ENCODE measurements at regions not wholly inside any gene's neighbourhood (a gene's known extent, or its start where the extent isn't known, plus 50 kb on each side); places are given as distances from the start of the nearest gene placed in this dataset.

DNA sequence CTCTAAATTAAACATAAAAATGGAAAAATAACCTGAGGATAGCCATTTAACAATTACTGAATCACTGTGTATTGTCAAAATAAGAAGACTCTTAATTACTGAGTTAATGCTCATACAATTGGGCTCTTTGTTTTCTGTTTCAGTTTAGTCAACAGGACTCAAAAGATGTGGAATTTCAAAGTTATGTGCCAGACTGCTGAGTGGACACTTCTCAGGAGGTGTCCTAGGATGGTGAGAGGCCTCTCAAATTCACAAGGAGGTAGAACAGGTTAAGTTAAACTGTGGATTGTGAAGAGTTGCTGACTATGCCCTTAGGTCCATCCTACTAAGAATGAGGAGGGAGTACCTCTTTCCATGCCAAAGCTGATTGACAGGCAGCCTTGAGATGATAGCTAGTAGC is 157.7 kb upstream of the CHRM2 start:
- Histone ChIP-seq H3K27me3 (ENCODE audit: insufficient read depth, low read length) (no peaks in the 10 kb centered on the region), H3K9me3 (ENCODE audit: control insufficient read depth in 1 of 2, low read length in 2 of 2) (no peaks in the 10 kb centered on the region), H3K36me3 (ENCODE audit: insufficient read depth, low read length) (no peaks in the 10 kb centered on the region), H3K27ac (ENCODE audit: low read depth, low read length) (no peak overlapping the region), H3K4me3 (ENCODE audit: low read length in 2 of 2) (no peak overlapping the region), H3K4me1 (ENCODE audit: insufficient read depth, low read length) (no peaks in the 10 kb centered on the region)
- no peak overlapping the region for H3K4me3 Mint-ChIP-seq
- H3K36me3 Mint-ChIP-seq = no peaks in the 10 kb centered on the region
- intact Hi-C loops (cut with micrococcal nuclease) = no loop called here
- H3K4me1 Mint-ChIP-seq = no peaks in the 10 kb centered on the region
- ChIA-PET CTCF (ENCODE audit: partially characterized antibody) (no interaction called here), POLR2A (ENCODE audit: partially characterized antibody) (no interaction called here)
- H3K9me3 Mint-ChIP-seq = peaks cover 3 to 30% (median 9%) of the 10 kb centered on the region in 8 donors
- H3K27me3 Mint-ChIP-seq = no peaks in the 10 kb centered on the region
- H3K27ac Mint-ChIP-seq = no peak overlapping the region
- no peak for DNase-seq

DNA sequence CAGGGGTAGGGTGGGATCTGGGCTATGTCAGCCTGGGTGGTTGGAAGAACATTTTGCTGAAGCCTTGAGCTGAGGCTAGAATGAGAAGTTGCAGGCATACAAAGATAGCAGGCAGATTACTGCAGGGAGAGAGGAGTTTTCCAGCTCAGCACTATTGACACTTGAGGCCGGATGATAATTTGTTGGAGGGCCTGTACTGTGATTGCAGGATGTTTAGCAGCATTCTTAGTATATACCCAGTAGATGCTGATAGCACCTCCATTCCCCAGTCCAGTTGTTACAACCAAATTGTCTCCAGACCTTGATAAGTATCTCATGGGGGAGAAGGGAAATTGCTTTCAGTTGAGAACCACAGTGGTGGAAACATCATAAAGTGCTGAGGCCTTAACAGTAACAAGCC is 158.6 kb upstream of the CHRM2 start:
- POLR2A ChIA-PET (ENCODE audit: partially characterized antibody) = no interaction called here
- Mint-ChIP-seq H3K9me3 (peaks cover 3 to 30% (median 9%) of the 10 kb centered on the region in 8 donors), H3K4me3 (no peak overlapping the region), H3K4me1 (no peaks in the 10 kb centered on the region), H3K36me3 (no peaks in the 10 kb centered on the region), H3K27me3 (no peaks in the 10 kb centered on the region), H3K27ac (no peak overlapping the region)
- H3K4me1 ChIP-seq (ENCODE audit: insufficient read depth, low read length) = no peaks in the 10 kb centered on the region
- H3K36me3 ChIP-seq (ENCODE audit: insufficient read depth, low read length) = no peaks in the 10 kb centered on the region
- H3K27ac ChIP-seq (ENCODE audit: low read depth, low read length) = no peak overlapping the region
- H3K27me3 ChIP-seq (ENCODE audit: insufficient read depth, low read length) = no peaks in the 10 kb centered on the region
- no peaks in the 10 kb centered on the region for H3K9me3 ChIP-seq (ENCODE audit: control insufficient read depth in 1 of 2, low read length in 2 of 2)
- CTCF ChIA-PET (ENCODE audit: partially characterized antibody) = no interaction called here
- intact Hi-C loops (cut with micrococcal nuclease) = no loop called here
- no peak overlapping the region for H3K4me3 ChIP-seq (ENCODE audit: low read length in 2 of 2)
- DNase-seq = no peak

DNA sequence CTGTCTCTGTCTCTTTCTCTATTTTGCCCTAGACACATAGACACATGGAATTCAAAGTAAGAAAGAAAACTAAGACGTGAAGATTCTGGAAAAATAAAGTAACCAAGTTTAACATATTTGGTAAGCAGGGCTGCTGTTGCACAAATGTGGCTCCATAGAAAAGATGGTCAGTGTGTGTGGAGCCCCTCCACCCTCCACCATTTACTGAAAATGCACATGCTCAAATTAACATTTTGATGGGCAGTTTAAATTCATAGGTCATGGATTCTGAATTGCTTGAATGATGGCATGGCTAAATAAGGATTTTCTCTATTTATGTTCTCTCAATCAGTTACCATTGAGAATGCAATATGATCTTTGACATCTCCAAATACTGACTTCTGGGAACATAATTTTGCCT is 165.5 kb upstream of the CHRM2 start:
- CTCF ChIA-PET (ENCODE audit: partially characterized antibody) = no interaction called here

DNA sequence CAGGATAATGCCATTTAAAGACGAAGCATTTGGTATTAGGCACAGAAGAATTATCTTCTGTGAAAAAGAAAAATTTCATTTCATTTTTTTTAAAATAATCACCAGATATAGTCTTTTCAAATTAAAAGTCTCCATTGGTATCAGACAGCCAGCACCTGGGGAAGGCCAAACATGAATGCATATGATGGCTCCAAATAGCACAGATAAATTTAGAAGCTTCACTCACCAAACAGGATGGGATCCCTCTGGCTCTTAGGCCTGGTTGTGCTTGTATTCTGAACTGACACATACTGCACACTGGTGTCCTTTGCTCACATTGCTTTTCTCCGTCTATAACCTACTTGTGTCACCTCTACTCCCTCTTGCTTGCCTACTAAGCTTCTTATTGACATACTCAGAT is 169.5 kb upstream of the CHRM2 start:
- Mint-ChIP-seq H3K27me3 (no peaks in the 10 kb centered on the region), H3K9me3 (peaks cover 0 to 10% (median 5%) of the 10 kb centered on the region in 8 donors), H3K4me3 (no peak overlapping the region), H3K27ac (no peak overlapping the region), H3K4me1 (no peaks in the 10 kb centered on the region), H3K36me3 (no peaks in the 10 kb centered on the region)
- CTCF ChIA-PET (ENCODE audit: partially characterized antibody) = no interaction called here
- no peaks in the 10 kb centered on the region for H3K36me3 ChIP-seq (ENCODE audit: insufficient read depth, low read length)
- H3K9me3 ChIP-seq (ENCODE audit: control insufficient read depth in 1 of 2, low read length in 2 of 2) = no peaks in the 10 kb centered on the region
- no peak overlapping the region for H3K27ac ChIP-seq (ENCODE audit: low read depth, low read length)
- POLR2A ChIA-PET (ENCODE audit: partially characterized antibody) = no interaction called here
- H3K27me3 ChIP-seq (ENCODE audit: insufficient read depth, low read length) = no peaks in the 10 kb centered on the region
- H3K4me1 ChIP-seq (ENCODE audit: insufficient read depth, low read length) = no peaks in the 10 kb centered on the region
- intact Hi-C loops (cut with micrococcal nuclease) = no loop called here
- H3K4me3 ChIP-seq (ENCODE audit: low read length in 2 of 2) = no peak overlapping the region
- DNase-seq = no peak

More for the DNA sequence above, 165.5 kb upstream of the CHRM2 start:
- Mint-ChIP-seq H3K4me1 (no peaks in the 10 kb centered on the region), H3K9me3 (peaks cover 0 to 11% (median 5%) of the 10 kb centered on the region in 8 donors), H3K27me3 (no peaks in the 10 kb centered on the region), H3K36me3 (no peaks in the 10 kb centered on the region), H3K27ac (no peak overlapping the region), H3K4me3 (no peak overlapping the region)
- no peak for DNase-seq
- Histone ChIP-seq H3K9me3 (ENCODE audit: control insufficient read depth in 1 of 2, low read length in 2 of 2) (no peaks in the 10 kb centered on the region), H3K27me3 (ENCODE audit: insufficient read depth, low read length) (no peaks in the 10 kb centered on the region), H3K27ac (ENCODE audit: low read depth, low read length) (no peak overlapping the region), H3K36me3 (ENCODE audit: insufficient read depth, low read length) (no peaks in the 10 kb centered on the region), H3K4me3 (ENCODE audit: low read length in 2 of 2) (no peak overlapping the region), H3K4me1 (ENCODE audit: insufficient read depth, low read length) (no peaks in the 10 kb centered on the region)
- POLR2A ChIA-PET (ENCODE audit: partially characterized antibody) = no interaction called here
- intact Hi-C loops (cut with micrococcal nuclease) = no loop called here

DNA sequence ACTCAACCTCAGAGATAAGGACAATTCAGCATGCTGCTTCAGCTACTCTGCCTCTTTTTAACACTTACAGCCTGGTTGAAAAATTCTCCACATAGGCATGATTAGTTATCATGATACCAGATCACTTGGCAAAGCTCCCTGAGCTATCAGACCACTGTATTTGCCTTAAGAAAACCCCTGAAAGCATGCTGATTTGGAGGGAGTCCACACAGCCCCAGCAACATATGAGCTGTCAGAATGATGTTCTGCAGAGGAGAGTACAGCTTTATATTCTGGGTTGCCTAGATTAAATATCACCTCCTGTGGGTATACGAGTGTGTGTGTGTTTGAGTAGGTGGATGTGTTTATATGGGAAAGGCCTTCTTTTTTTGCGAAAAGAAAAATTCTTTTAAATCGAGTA is 170.2 kb upstream of the CHRM2 start:
- Histone ChIP-seq H3K36me3 (ENCODE audit: insufficient read depth, low read length) (no peaks in the 10 kb centered on the region), H3K4me3 (ENCODE audit: low read length in 2 of 2) (no peak overlapping the region), H3K4me1 (ENCODE audit: insufficient read depth, low read length) (no peaks in the 10 kb centered on the region), H3K27me3 (ENCODE audit: insufficient read depth, low read length) (no peaks in the 10 kb centered on the region), H3K27ac (ENCODE audit: low read depth, low read length) (no peak overlapping the region), H3K9me3 (ENCODE audit: control insufficient read depth in 1 of 2, low read length in 2 of 2) (no peaks in the 10 kb centered on the region)
- CTCF ChIA-PET (ENCODE audit: partially characterized antibody) = no interaction called here
- POLR2A ChIA-PET (ENCODE audit: partially characterized antibody) = no interaction called here
- Mint-ChIP-seq H3K4me3 (no peak overlapping the region), H3K27ac (no peak overlapping the region), H3K27me3 (no peaks in the 10 kb centered on the region), H3K4me1 (no peaks in the 10 kb centered on the region), H3K36me3 (no peaks in the 10 kb centered on the region), H3K9me3 (peaks cover 0 to 15% (median 5%) of the 10 kb centered on the region in 8 donors)
- intact Hi-C loops (cut with micrococcal nuclease) = no loop called here
- DNase-seq = no peak

DNA sequence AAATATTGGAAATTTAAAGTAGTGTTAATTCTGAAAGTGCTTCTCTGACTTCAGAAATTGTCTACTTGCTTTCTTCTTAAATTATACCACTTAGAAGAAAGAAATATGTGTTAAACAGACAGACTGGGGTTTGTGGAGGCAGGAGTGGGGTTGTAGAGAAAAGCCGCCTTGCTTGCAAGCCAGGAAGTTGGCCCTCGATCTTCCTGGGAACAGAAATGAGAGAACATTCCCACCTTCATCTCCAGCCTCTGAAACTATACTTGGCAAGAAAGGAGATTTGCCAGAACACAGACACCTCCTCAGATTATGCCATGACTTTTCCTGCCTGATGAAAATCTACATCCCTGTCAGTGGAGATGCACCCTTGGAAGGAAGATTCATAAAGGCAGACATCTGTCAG is 171.2 kb upstream of the CHRM2 start:
- intact Hi-C loops (cut with micrococcal nuclease) = no loop called here
- Histone ChIP-seq H3K27ac (ENCODE audit: low read depth, low read length) (no peak overlapping the region), H3K4me3 (ENCODE audit: low read length in 2 of 2) (no peak overlapping the region), H3K4me1 (ENCODE audit: insufficient read depth, low read length) (no peaks in the 10 kb centered on the region), H3K36me3 (ENCODE audit: insufficient read depth, low read length) (no peaks in the 10 kb centered on the region), H3K27me3 (ENCODE audit: insufficient read depth, low read length) (no peaks in the 10 kb centered on the region), H3K9me3 (ENCODE audit: control insufficient read depth in 1 of 2, low read length in 2 of 2) (no peaks in the 10 kb centered on the region)
- Mint-ChIP-seq H3K27me3 (no peaks in the 10 kb centered on the region), H3K4me1 (no peaks in the 10 kb centered on the region), H3K4me3 (no peak overlapping the region), H3K36me3 (no peaks in the 10 kb centered on the region), H3K9me3 (peaks cover 0 to 15% (median 5%) of the 10 kb centered on the region in 8 donors), H3K27ac (no peak overlapping the region)
- ChIA-PET POLR2A (ENCODE audit: partially characterized antibody) (no interaction called here), CTCF (ENCODE audit: partially characterized antibody) (no interaction called here)
- no peak for DNase-seq

DNA sequence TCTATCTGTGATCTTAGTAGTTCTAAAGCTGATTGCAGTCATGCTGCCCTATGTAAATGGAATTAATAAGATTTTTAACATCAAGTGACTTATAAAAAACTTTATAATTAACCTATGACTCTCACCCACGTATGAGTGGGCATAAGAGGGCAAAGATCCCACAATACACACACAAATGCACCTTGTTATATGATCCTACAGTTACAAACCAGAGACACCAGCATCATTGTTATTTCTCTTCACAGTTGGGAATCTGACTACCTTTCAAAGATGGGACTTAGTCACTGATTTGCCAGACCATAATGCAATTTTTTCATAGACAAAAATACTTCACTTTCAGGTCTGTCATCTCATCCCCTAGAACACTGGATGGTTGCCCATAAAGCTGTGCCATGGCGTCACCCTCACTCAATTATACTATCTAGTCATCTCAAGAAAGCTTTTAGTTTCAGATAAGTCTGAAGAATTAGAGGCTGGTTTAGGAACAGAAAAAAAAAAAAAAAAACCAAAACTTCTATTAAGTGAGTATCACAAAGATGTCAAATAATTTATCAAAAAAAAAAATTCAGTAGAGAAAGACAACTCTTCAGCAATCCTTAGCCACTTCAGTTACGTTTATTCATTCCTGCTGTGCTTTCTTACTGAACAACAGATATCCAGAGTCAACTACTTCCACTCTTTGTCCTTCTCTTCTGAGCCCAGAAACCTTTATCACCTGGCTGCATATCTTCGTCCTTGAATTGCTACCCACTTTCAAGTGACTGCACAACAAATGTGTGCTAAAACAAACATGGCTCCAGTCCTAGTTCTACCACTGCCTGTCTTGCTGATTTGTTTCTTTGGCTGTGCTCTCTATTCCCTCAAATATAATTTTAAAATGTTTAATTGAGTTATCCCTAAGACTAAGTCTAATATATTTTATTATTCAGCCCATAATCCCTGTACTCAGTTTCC is 175.0 kb upstream of the CHRM2 start:
- CTCF ChIA-PET (ENCODE audit: partially characterized antibody) = no interaction called here
- POLR2A ChIA-PET (ENCODE audit: partially characterized antibody) = no interaction called here
- H3K4me1 ChIP-seq (ENCODE audit: insufficient read depth, low read length) = no peaks in the 10 kb centered on the region

More for the DNA sequence above, 175.0 kb upstream of the CHRM2 start:
- Histone ChIP-seq H3K36me3 (ENCODE audit: insufficient read depth, low read length) (no peaks in the 10 kb centered on the region), H3K27me3 (ENCODE audit: insufficient read depth, low read length) (no peaks in the 10 kb centered on the region), H3K9me3 (ENCODE audit: control insufficient read depth in 1 of 2, low read length in 2 of 2) (no peaks in the 10 kb centered on the region), H3K4me3 (ENCODE audit: low read length in 2 of 2) (no peak overlapping the region), H3K27ac (ENCODE audit: low read depth, low read length) (no peak overlapping the region)
- Mint-ChIP-seq H3K36me3 (no peaks in the 10 kb centered on the region), H3K4me3 (no peak overlapping the region), H3K4me1 (no peaks in the 10 kb centered on the region), H3K9me3 (peaks cover 0 to 19% (median 7%) of the 10 kb centered on the region in 8 donors), H3K27me3 (no peaks in the 10 kb centered on the region), H3K27ac (no peak overlapping the region)
- intact Hi-C loops (cut with micrococcal nuclease) = no loop called here
- DNase-seq = no peak

Data from CD4-positive, alpha-beta memory T cell (primary cell).